ENCODE measurements at regions not wholly inside any gene's neighbourhood (a gene's known extent, or its start where the extent isn't known, plus 50 kb on each side); places are given as distances from the start of the nearest gene placed in this dataset.
A peak's percentile ranks its signal among the peaks of the same experiment; 100 is the strongest.

GRCh38 chr6:9131616-9132015 lies 696.3 kb upstream of the SLC35B3 start:
- TF ChIP-seq CTCF (IDR thresholded peaks at IDR 0.05), result no peak
- TF ChIP-seq POLR2A (IDR thresholded peaks at IDR 0.05), result no peak
- peak in 1 of 2 donors; percentile 47 for TF ChIP-seq POLR2AphosphoS5 (IDR thresholded peaks at IDR 0.05; ENCODE audit: insufficient read depth in 1 of 2, low read depth in 1 of 2)

Measured in vagina (tissue), 2 donors.